Fibroblast of lung (primary cell): ENCODE measurements at regions not wholly inside any gene's neighbourhood (a gene's known extent, or its start where the extent isn't known, plus 50 kb on each side); places are given as distances from the start of the nearest gene placed in this dataset.

Experiments used
- DNase-seq, 2 donors: peaks; one replicate each; pipeline versions ENCODE4 v3.0.0 to v3.0.0-alpha.2; 2010; ENCODE audit warnings: low read depth in 2 of 2
- H2AFZ ChIP-seq: 2 replicates; pipeline ENCODE4 v1.5.1; 2012; ENCODE audit warnings: low read length, control low read depth, inconsistent platforms
- H3K27ac ChIP-seq: 2 replicates; pipeline ENCODE4 v1.5.1; 2011; ENCODE audit warnings: low read length, control low read depth; ENCODE audit not compliant: insufficient read depth
- H3K27me3 ChIP-seq: 2 replicates; pipeline ENCODE4 v1.5.1; 2011; ENCODE audit warnings: mild to moderate bottlenecking, low read length; ENCODE audit not compliant: control insufficient read depth, insufficient read depth
- H3K36me3 ChIP-seq: 2 replicates; pipeline ENCODE4 v1.5.1; 2011; ENCODE audit warnings: low read length; ENCODE audit not compliant: control insufficient read depth, insufficient read depth
- H3K4me1 ChIP-seq: 2 replicates; pipeline ENCODE4 v1.5.1; 2011; ENCODE audit warnings: low read length; ENCODE audit not compliant: control insufficient read depth, insufficient read depth; ENCODE audit errors: extremely low read depth
- H3K4me2 ChIP-seq: 2 replicates; pipeline ENCODE4 v1.5.1; 2011; ENCODE audit warnings: low read length, control low read depth; ENCODE audit not compliant: insufficient read depth; ENCODE audit errors: extremely low read depth
- H3K4me3 ChIP-seq, 4 experiments: fragments of 200-600 bp in 1 of 4; sonication (generic) in 1 of 4; replicated peaks in 1 of 4; 2 replicates each; pipeline ENCODE4 v1.5.1; 2011 to 2016; ENCODE audit warnings: low read length in 4 of 4, low read depth in 3 of 4, mild to moderate bottlenecking in 3 of 4, control low read depth in 2 of 4, inconsistent platforms in 1 of 4, mixed read lengths in 1 of 4; ENCODE audit not compliant: insufficient read depth in 1 of 4; ENCODE audit errors: control extremely low read depth in 1 of 4
- H3K79me2 ChIP-seq: 2 replicates; pipeline ENCODE4 v1.5.1; 2012; ENCODE audit warnings: mild to moderate bottlenecking, low read length, inconsistent platforms; ENCODE audit not compliant: control insufficient read depth, insufficient read depth
- H3K9ac ChIP-seq: 2 replicates; pipeline ENCODE4 v1.5.1; 2011; ENCODE audit warnings: mild to moderate bottlenecking, low read length, control low read depth; ENCODE audit not compliant: insufficient read depth
- H3K9me3 ChIP-seq: 2 replicates; pipeline ENCODE4 v1.5.1; 2012; ENCODE audit warnings: low read depth, low read length; ENCODE audit not compliant: control insufficient read depth, insufficient read depth
- H4K20me1 ChIP-seq: 2 replicates; pipeline ENCODE4 v1.5.1; 2011; ENCODE audit warnings: low read length; ENCODE audit not compliant: control insufficient read depth, insufficient read depth; ENCODE audit errors: extremely low read depth
- EZH2 ChIP-seq: IDR thresholded peaks from 2 replicates; pipeline ENCODE4 v1.5.1; 2012; ENCODE audit warnings: low read length, control low read depth, mild to moderate bottlenecking; ENCODE audit errors: missing control alignments
- TF ChIP-seq, protein P1 (sequence below), 2 donors: IDR thresholded peaks in 1 of 2; conservative IDR thresholded peaks in 1 of 2; 1 replicate in 1 of 2; 2 replicates in 1 of 2; pipeline ENCODE4 v1.5.1; 2011 to 2012; ENCODE audit warnings: low read length in 2 of 2, control low read depth in 1 of 2, inconsistent platforms in 1 of 2, low read depth in 1 of 2, mild to moderate bottlenecking in 1 of 2

GRCh38 chr16:61005952-61006351, 1030.3 kb downstream of the CDH8 start:
- Histone ChIP-seq H2AFZ (no peak overlapping the region), H3K4me2 (no peak overlapping the region), H3K4me1 (no peaks in the 10 kb centered on the region), H4K20me1 (no peaks in the 10 kb centered on the region), H3K9me3 (no peaks in the 10 kb centered on the region), H3K27me3 (no peaks in the 10 kb centered on the region), H3K27ac (no peak overlapping the region), H3K36me3 (no peaks in the 10 kb centered on the region), H3K9ac (no peak overlapping the region), H3K79me2 (no peaks in the 10 kb centered on the region), H3K4me3 (no peak overlapping the region)
- no peak for DNase-seq
- TF ChIP-seq, protein P1, sequence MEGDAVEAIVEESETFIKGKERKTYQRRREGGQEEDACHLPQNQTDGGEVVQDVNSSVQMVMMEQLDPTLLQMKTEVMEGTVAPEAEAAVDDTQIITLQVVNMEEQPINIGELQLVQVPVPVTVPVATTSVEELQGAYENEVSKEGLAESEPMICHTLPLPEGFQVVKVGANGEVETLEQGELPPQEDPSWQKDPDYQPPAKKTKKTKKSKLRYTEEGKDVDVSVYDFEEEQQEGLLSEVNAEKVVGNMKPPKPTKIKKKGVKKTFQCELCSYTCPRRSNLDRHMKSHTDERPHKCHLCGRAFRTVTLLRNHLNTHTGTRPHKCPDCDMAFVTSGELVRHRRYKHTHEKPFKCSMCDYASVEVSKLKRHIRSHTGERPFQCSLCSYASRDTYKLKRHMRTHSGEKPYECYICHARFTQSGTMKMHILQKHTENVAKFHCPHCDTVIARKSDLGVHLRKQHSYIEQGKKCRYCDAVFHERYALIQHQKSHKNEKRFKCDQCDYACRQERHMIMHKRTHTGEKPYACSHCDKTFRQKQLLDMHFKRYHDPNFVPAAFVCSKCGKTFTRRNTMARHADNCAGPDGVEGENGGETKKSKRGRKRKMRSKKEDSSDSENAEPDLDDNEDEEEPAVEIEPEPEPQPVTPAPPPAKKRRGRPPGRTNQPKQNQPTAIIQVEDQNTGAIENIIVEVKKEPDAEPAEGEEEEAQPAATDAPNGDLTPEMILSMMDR (conservative IDR thresholded peaks at IDR 0.05 in 1 of 2, IDR thresholded peaks at IDR 0.05 in 1 of 2; ENCODE audit: low read depth in 1 of 2, low read length in 2 of 2), result no peak
- TF ChIP-seq EZH2, result no peak

DNA sequence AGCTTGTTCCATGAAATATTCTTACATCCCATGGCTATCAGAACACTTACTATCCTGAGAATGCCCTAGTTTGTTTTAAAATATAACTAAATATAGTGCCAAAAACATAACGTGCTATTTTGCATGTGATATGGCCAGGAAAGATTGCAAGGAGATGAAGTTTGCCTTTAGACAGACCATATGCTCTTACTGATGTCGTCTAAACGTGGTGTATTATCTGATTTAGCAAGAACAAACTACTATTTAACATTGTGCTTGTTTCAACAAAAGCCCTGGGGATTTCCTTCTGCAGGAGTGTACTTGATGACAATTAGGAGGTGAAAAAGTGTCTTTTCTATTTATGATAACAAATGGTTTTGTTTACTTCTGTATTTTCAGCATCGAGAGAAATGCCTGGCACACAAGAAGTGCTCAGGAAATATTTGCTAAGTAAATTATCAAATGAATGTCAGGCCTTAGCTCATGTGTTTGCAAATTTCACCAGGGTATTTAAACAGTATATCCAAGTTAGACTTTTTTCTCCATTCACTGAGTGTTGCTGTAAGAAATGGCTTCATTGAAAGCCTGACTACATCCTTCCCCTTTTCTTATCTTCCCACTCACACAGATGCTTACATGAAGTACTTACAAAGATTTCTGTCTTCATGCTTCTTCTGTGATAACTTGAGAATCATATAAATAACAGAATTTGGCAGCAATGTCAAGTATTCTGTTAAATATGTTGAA, 1033.6 kb downstream of the CDH8 start:
- no peaks in the 10 kb centered on the region for H3K9me3 ChIP-seq
- no peak for TF ChIP-seq EZH2
- TF ChIP-seq, protein P1 (conservative IDR thresholded peaks at IDR 0.05 in 1 of 2, IDR thresholded peaks at IDR 0.05 in 1 of 2; ENCODE audit: low read depth in 1 of 2, low read length in 2 of 2), result no peak
- H2AFZ ChIP-seq, result no peak overlapping the region
- H4K20me1 ChIP-seq, result no peaks in the 10 kb centered on the region
- H3K27ac ChIP-seq, result no peak overlapping the region
- no peak overlapping the region for H3K9ac ChIP-seq
- DNase-seq, result no peak
- no peaks in the 10 kb centered on the region for H3K27me3 ChIP-seq
- no peaks in the 10 kb centered on the region for H3K4me1 ChIP-seq
- no peaks in the 10 kb centered on the region for H3K79me2 ChIP-seq
- H3K4me3 ChIP-seq, result no peak overlapping the region
- H3K36me3 ChIP-seq, result no peaks in the 10 kb centered on the region
- H3K4me2 ChIP-seq, result no peak overlapping the region

DNA sequence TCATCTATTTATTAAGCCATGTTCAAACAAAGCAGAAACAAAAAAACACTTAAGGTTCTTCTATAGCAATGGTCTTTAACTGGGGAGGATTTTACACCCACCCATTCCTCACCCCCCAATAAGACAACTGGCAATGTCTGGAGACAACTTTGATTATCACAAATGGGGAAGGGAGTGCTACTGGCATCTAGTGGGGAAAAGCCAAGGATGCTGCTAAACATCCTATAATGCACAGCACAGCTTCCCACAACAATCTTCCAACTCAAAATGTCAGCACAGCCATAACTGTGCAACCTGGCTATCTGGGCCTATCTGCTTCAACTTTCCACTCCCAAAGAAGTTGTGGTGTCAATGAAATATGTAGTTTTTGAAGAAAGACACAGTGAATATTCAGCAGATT, 1044.4 kb downstream of the CDH8 start:
- Histone ChIP-seq H4K20me1 (no peaks in the 10 kb centered on the region), H3K9ac (no peak overlapping the region), H3K36me3 (no peaks in the 10 kb centered on the region), H3K4me3 (no peak overlapping the region), H3K9me3 (no peaks in the 10 kb centered on the region), H3K79me2 (no peaks in the 10 kb centered on the region), H3K4me2 (no peak overlapping the region), H3K27me3 (no peaks in the 10 kb centered on the region), H3K4me1 (no peaks in the 10 kb centered on the region), H2AFZ (no peak overlapping the region), H3K27ac (no peak overlapping the region)
- no peak for DNase-seq
- TF ChIP-seq EZH2, result no peak
- TF ChIP-seq, protein P1 (conservative IDR thresholded peaks at IDR 0.05 in 1 of 2, IDR thresholded peaks at IDR 0.05 in 1 of 2; ENCODE audit: low read depth in 1 of 2, low read length in 2 of 2), result no peak
